ENCODE measurements at regions not wholly inside any gene's neighbourhood (a gene's known extent, or its start where the extent isn't known, plus 50 kb on each side); places are given as distances from the start of the nearest gene placed in this dataset.

- DNase-seq: no peak
Observed at GRCh38 chr13:76160961-76161925, 525.1 kb downstream of the LMO7 start.

- DNase-seq: no peak
Observed at GRCh38 chr13:76160506-76160905, 524.4 kb downstream of the LMO7 start.

- no peak for DNase-seq
Observed at GRCh38 chr13:76157926-76158325, 521.8 kb downstream of the LMO7 start.

- DNase-seq: no peak
Observed at GRCh38 chr13:76153239-76153638, 517.1 kb downstream of the LMO7 start.

- DNase-seq: no peak
Observed at GRCh38 chr13:76148926-76149325, 512.8 kb downstream of the LMO7 start.

- DNase-seq: no peak
Observed at GRCh38 chr13:76148374-76148773, 512.2 kb downstream of the LMO7 start.

- DNase-seq: no peak
Observed at GRCh38 chr13:76132532-76132931, 496.4 kb downstream of the LMO7 start.

- DNase-seq: no peak
Observed at GRCh38 chr13:76131551-76131950, 495.4 kb downstream of the LMO7 start.

- no peak for DNase-seq
Observed at GRCh38 chr13:76129305-76130000, 493.3 kb downstream of the LMO7 start.

- no peak for DNase-seq
Observed at GRCh38 chr13:76127922-76128321, 491.8 kb downstream of the LMO7 start.

- no peak for DNase-seq
Observed at GRCh38 chr13:76123548-76123947, 487.4 kb downstream of the LMO7 start.

- no peak for DNase-seq
Observed at GRCh38 chr13:76116751-76117360, 480.7 kb downstream of the LMO7 start.

- DNase-seq: no peak
Observed at GRCh38 chr13:76106763-76107162, 470.6 kb downstream of the LMO7 start.

GRCh38 chr13:76094645-76095044, 458.5 kb downstream of the LMO7 start:
- DNase-seq: no peak

GRCh38 chr13:76091076-76091475, 454.9 kb downstream of the LMO7 start:
- DNase-seq: no peak

GRCh38 chr13:76086729-76087128, 450.6 kb downstream of the LMO7 start:
- DNase-seq: no peak

GRCh38 chr13:76067850-76068249, 431.7 kb downstream of the LMO7 start:
- no peak for DNase-seq

- DNase-seq: no peak
Observed at GRCh38 chr13:76053181-76053580, 417.1 kb downstream of the LMO7 start.

- no peak for DNase-seq
Observed at GRCh38 chr13:76049376-76049746, 413.2 kb downstream of the LMO7 start.

GRCh38 chr13:76048675-76049375, 412.7 kb downstream of the LMO7 start:
- DNase-seq: no peak

- no peak for DNase-seq
Observed at GRCh38 chr13:76048131-76048530, 412.0 kb downstream of the LMO7 start.

GRCh38 chr13:76043874-76044273, 407.7 kb downstream of the LMO7 start:
- DNase-seq: no peak

All from activated naive CD4-positive, alpha-beta T cell treated with Interleukin-2 at 50 U/mL for 16 hours (primary cell).